IMR-90 (cell line): ENCODE measurements at regions not wholly inside any gene's neighbourhood (a gene's known extent, or its start where the extent isn't known, plus 50 kb on each side); places are given as distances from the start of the nearest gene placed in this dataset.

Experiments
- BHLHE40 ChIP-seq: fragments of 150-350 bp; IDR thresholded peaks from 2 replicates; pipeline ENCODE4 v1.6.1; 2016; ENCODE audit warnings: mild to moderate bottlenecking, low read depth, low read length
- CTCF ChIP-seq: conservative IDR thresholded peaks from 2 replicates; pipeline ENCODE4 v1.5.1; 2012; ENCODE audit warnings: mild to moderate bottlenecking, low read depth, low read length, improper control_type of control experiment
- MAFK ChIP-seq: IDR thresholded peaks from 2 replicates; pipeline ENCODE4 v1.6.1; 2012; ENCODE audit warnings: low read depth, low read length, improper control_type of control experiment
- POLR2A ChIP-seq: IDR thresholded peaks from 2 replicates; pipeline ENCODE4 v1.6.1; 2012; ENCODE audit warnings: mild to moderate bottlenecking, low read depth, low read length
- RAD21 ChIP-seq: IDR thresholded peaks from 2 replicates; pipeline ENCODE4 v1.6.1; 2012; ENCODE audit warnings: low read length, improper control_type of control experiment
- RCOR1 ChIP-seq: IDR thresholded peaks from 2 replicates; pipeline ENCODE4 v1.6.1; 2012; ENCODE audit warnings: mild to moderate bottlenecking, low read length, improper control_type of control experiment; ENCODE audit not compliant: insufficient replicate concordance
- RFX5 ChIP-seq: IDR thresholded peaks from 2 replicates; pipeline ENCODE4 v1.8.0; 2012; ENCODE audit warnings: low read depth, mild to moderate bottlenecking, low read length, moderate library complexity

GRCh38 chr18:75912829-75913228 is 485.3 kb upstream of the SMIM21 start:
- TF ChIP-seq BHLHE40 (no peak), POLR2A (no peak), MAFK (no peak), CTCF (no peak), RAD21 (no peak), RCOR1 (no peak), RFX5 (no peak)
